HEK293 (cell line): ENCODE measurements at regions not wholly inside any gene's neighbourhood (a gene's known extent, or its start where the extent isn't known, plus 50 kb on each side); places are given as distances from the start of the nearest gene placed in this dataset.

Experiments used
- CTCF ChIA-PET: fragments of 350-600 bp; formaldehyde crosslinking; extraction: SDS; loops from one replicate; lab custom pipeline; 2021; ENCODE audit warnings: antibody characterized with exemption; lab: Yijun Ruan, JAX
- POLR2A ChIA-PET: fragments of 300-600 bp; formaldehyde crosslinking; extraction: SDS; loops from one replicate; lab custom pipeline; 2020; ENCODE audit warnings: antibody characterized with exemption, inconsistent platforms; lab: Yijun Ruan, JAX
- H3K27ac ChIP-seq: fragments of 200-500 bp; sonication (Bioruptor generic); 2 replicates; pipeline ENCODE4 v1.5.1; 2014; ENCODE audit warnings: low read depth, low read length, control low read depth, inconsistent platforms; ENCODE audit errors: extremely low read depth
- H3K36me3 ChIP-seq, 2 experiments: fragments of 200-500 bp in 1 of 2; sonication (Bioruptor generic) in 1 of 2; 1 replicate in 1 of 2; 2 replicates in 1 of 2; pipeline ENCODE4 v1.5.1; 2014 to 2017; ENCODE audit warnings: inconsistent platforms in 2 of 2, low read length in 2 of 2; ENCODE audit not compliant: control insufficient read depth in 2 of 2, insufficient read depth in 1 of 2
- H3K4me1 ChIP-seq: fragments of 200-500 bp; sonication (Bioruptor generic); 2 replicates; pipeline ENCODE4 v1.5.1; 2014; ENCODE audit warnings: mild to moderate bottlenecking, low read length, inconsistent platforms; ENCODE audit not compliant: control insufficient read depth, insufficient read depth
- H3K4me3 ChIP-seq: 2 replicates; pipeline ENCODE4 v1.5.1; 2011; ENCODE audit warnings: low read depth, mild to moderate bottlenecking, control low read depth, low read length, moderate library complexity
- H3K9me3 ChIP-seq: fragments of 200-500 bp; sonication (Bioruptor generic); 2 replicates; pipeline ENCODE4 v1.5.1; 2014; ENCODE audit warnings: low read depth, low read length, inconsistent platforms; ENCODE audit not compliant: control insufficient read depth, insufficient read depth
- HOXA7 ChIP-seq: sonication (generic); formaldehyde crosslinking; IDR thresholded peaks from 2 replicates; pipeline ENCODE4 v1.8.1; 2022; ENCODE audit warnings: missing genetic modification reagents, borderline replicate concordance
- HOXC10 ChIP-seq: sonication (generic); formaldehyde crosslinking; IDR thresholded peaks from 2 replicates; pipeline ENCODE4 v1.8.1; 2023; ENCODE audit warnings: mild to moderate bottlenecking, missing genetic modification reagents
- KLF1 ChIP-seq: fragments of 450-650 bp; formaldehyde crosslinking; IDR thresholded peaks from 2 replicates; pipeline ENCODE4 v1.5.1; 2016; ENCODE audit warnings: missing biosample characterization, missing genetic modification characterization
- SALL2 ChIP-seq: fragments of 450-650 bp; formaldehyde crosslinking; IDR thresholded peaks from 2 replicates; pipeline ENCODE4 v1.5.0; 2017; ENCODE audit warnings: missing biosample characterization, mild to moderate bottlenecking, missing genetic modification characterization, borderline replicate concordance
- ZBTB1 ChIP-seq: fragments of 450-650 bp; formaldehyde crosslinking; IDR thresholded peaks from 2 replicates; pipeline ENCODE4 v1.5.1; 2016; ENCODE audit warnings: missing biosample characterization, missing genetic modification characterization
- ZBTB8A ChIP-seq: fragments of 450-650 bp; formaldehyde crosslinking; IDR thresholded peaks from 2 replicates; pipeline ENCODE4 v1.5.1; 2016; ENCODE audit warnings: missing biosample characterization, missing genetic modification characterization
- ZFP41 ChIP-seq: fragments of 450-650 bp; formaldehyde crosslinking; IDR thresholded peaks from 2 replicates; pipeline ENCODE4 v1.5.1; 2016; ENCODE audit warnings: missing biosample characterization, missing genetic modification characterization, borderline replicate concordance
- ZNF140 ChIP-seq: fragments of 450-650 bp; formaldehyde crosslinking; IDR thresholded peaks from 2 replicates; pipeline ENCODE4 v1.5.1; 2016; ENCODE audit warnings: missing biosample characterization, missing genetic modification characterization
- ZNF146 ChIP-seq: fragments of 450-650 bp; formaldehyde crosslinking; IDR thresholded peaks from 2 replicates; pipeline ENCODE4 v1.5.1; 2016; ENCODE audit warnings: missing biosample characterization, missing genetic modification characterization
- ZNF18 ChIP-seq: fragments of 450-650 bp; formaldehyde crosslinking; IDR thresholded peaks from 2 replicates; pipeline ENCODE4 v1.5.1; 2016; ENCODE audit warnings: missing biosample characterization, missing genetic modification characterization
- ZNF248 ChIP-seq: fragments of 450-650 bp; formaldehyde crosslinking; IDR thresholded peaks from 2 replicates; pipeline ENCODE4 v1.5.1; 2017; ENCODE audit warnings: missing biosample characterization, missing genetic modification characterization
- ZNF302 ChIP-seq: fragments of 450-650 bp; formaldehyde crosslinking; IDR thresholded peaks from 2 replicates; pipeline ENCODE4 v1.5.1; 2016; ENCODE audit warnings: missing biosample characterization, missing genetic modification characterization, low read depth
- ZNF324 ChIP-seq: fragments of 450-650 bp; formaldehyde crosslinking; IDR thresholded peaks from 2 replicates; pipeline ENCODE4 v1.5.1; 2016; ENCODE audit warnings: missing biosample characterization, missing genetic modification characterization
- ZNF394 ChIP-seq: fragments of 450-650 bp; formaldehyde crosslinking; IDR thresholded peaks from 2 replicates; pipeline ENCODE4 v1.5.1; 2016; ENCODE audit warnings: missing biosample characterization, missing genetic modification characterization, mild to moderate bottlenecking, moderate library complexity, borderline replicate concordance
- ZNF544 ChIP-seq: fragments of 450-650 bp; formaldehyde crosslinking; IDR thresholded peaks from 2 replicates; pipeline ENCODE4 v1.5.0; 2017; ENCODE audit warnings: missing biosample characterization, missing genetic modification characterization
- ZNF610 ChIP-seq: fragments of 450-650 bp; formaldehyde crosslinking; IDR thresholded peaks from 2 replicates; pipeline ENCODE4 v1.5.1; 2016; ENCODE audit warnings: missing biosample characterization, missing genetic modification characterization, borderline replicate concordance
- ZNF654 ChIP-seq: fragments of 450-650 bp; formaldehyde crosslinking; IDR thresholded peaks from 2 replicates; pipeline ENCODE4 v1.5.1; 2016; ENCODE audit warnings: low read depth, missing biosample characterization, missing genetic modification characterization
- ZNF658 ChIP-seq: fragments of 450-650 bp; formaldehyde crosslinking; IDR thresholded peaks from 2 replicates; pipeline ENCODE4; 2016; ENCODE audit warnings: missing biosample characterization, missing genetic modification characterization
- ZNF747 ChIP-seq: fragments of 450-650 bp; formaldehyde crosslinking; IDR thresholded peaks from 2 replicates; pipeline ENCODE4 v1.5.1; 2016; ENCODE audit warnings: missing biosample characterization, missing genetic modification characterization
- ZNF776 ChIP-seq: fragments of 450-650 bp; formaldehyde crosslinking; IDR thresholded peaks from 2 replicates; pipeline ENCODE4 v1.5.0; 2017; ENCODE audit warnings: missing biosample characterization, missing genetic modification characterization, borderline replicate concordance
- ZNF837 ChIP-seq: fragments of 450-650 bp; formaldehyde crosslinking; IDR thresholded peaks from 2 replicates; pipeline ENCODE4 v1.5.1; 2016; ENCODE audit warnings: missing biosample characterization, missing genetic modification characterization
- TF ChIP-seq, protein P1 (sequence below): fragments of 450-650 bp; IDR thresholded peaks from 2 replicates; pipeline ENCODE4 v1.5.1; 2018; ENCODE audit warnings: missing biosample characterization, mild to moderate bottlenecking, missing genetic modification characterization
- TF ChIP-seq, protein P2 (sequence below): fragments of 450-650 bp; formaldehyde crosslinking; conservative IDR thresholded peaks from 2 replicates; pipeline ENCODE4 v1.5.1; 2016; ENCODE audit warnings: low read depth, missing biosample characterization, missing genetic modification characterization
- TF ChIP-seq, protein P3 (sequence below): fragments of 450-650 bp; formaldehyde crosslinking; IDR thresholded peaks from 2 replicates; pipeline ENCODE4 v1.5.1; 2016; ENCODE audit warnings: missing biosample characterization, missing genetic modification characterization
- TF ChIP-seq, protein P4 (sequence below): fragments of 450-650 bp; formaldehyde crosslinking; conservative IDR thresholded peaks from 2 replicates; pipeline ENCODE4 v1.5.1; 2016; ENCODE audit warnings: low read depth, missing biosample characterization, missing genetic modification characterization

DNA sequence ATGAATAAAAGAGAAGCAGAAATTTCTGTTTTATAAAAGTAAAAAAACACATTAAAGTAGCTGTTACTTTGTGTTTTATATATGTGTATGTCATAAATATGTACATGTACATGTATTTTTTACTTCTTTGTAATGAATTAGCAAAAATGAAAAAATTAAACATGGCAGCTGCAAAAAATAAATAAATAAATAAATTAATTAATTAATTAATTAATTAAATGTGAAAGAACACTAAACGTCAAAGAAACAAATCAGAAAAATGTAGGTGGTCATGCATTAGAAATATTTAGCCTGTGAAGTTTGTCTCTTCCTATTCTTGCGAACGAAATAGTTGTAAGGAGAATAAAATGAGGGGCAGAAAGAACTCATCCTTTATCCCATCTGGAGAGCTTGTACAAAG lies 357.0 kb downstream of the ZIC4 start:
- Histone ChIP-seq H3K4me1 (no peaks in the 10 kb centered on the region), H3K36me3 (no peaks in the 10 kb centered on the region), H3K27ac (no peak overlapping the region), H3K9me3 (no peaks in the 10 kb centered on the region), H3K4me3 (no peak overlapping the region)
- CTCF ChIA-PET: no interaction called here
- POLR2A ChIA-PET: no interaction called here
- TF ChIP-seq ZNF747 (no peak), KLF1 (tag by site-specific recombination) (no peak), ZNF610 (no peak), ZBTB8A (tag by site-specific recombination) (no peak), ZNF324 (no peak), ZNF140 (tag by site-specific recombination) (no peak; the same call in 1 of the 2 replicates), ZFP41 (tag by site-specific recombination) (no peak), ZNF146 (tag by site-specific recombination) (no peak), ZNF544 (tag by site-specific recombination) (no peak), ZNF248 (no peak), HOXA7 (CRISPR knock-in tag) (no peak), ZBTB1 (tag by site-specific recombination) (no peak), ZNF302 (tag by site-specific recombination) (no peak), ZNF658 (tag by site-specific recombination) (no peak), HOXC10 (CRISPR knock-in tag) (no peak), ZNF18 (tag by site-specific recombination) (no peak), ZNF654 (0 out of 2 replicates have a peak, but pooled peaks have one; percentile 24), ZNF837 (tag by site-specific recombination) (no peak), ZNF394 (tag by site-specific recombination) (peak; percentile 59; the same call in 1 of the 2 replicates), ZNF776 (tag by site-specific recombination) (no peak), SALL2 (no peak)
- TF ChIP-seq, protein P1, sequence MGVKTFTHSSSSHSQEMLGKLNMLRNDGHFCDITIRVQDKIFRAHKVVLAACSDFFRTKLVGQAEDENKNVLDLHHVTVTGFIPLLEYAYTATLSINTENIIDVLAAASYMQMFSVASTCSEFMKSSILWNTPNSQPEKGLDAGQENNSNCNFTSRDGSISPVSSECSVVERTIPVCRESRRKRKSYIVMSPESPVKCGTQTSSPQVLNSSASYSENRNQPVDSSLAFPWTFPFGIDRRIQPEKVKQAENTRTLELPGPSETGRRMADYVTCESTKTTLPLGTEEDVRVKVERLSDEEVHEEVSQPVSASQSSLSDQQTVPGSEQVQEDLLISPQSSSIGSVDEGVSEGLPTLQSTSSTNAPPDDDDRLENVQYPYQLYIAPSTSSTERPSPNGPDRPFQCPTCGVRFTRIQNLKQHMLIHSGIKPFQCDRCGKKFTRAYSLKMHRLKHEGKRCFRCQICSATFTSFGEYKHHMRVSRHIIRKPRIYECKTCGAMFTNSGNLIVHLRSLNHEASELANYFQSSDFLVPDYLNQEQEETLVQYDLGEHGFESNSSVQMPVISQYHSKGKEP (tag by site-specific recombination): no peak
- TF ChIP-seq, protein P2, sequence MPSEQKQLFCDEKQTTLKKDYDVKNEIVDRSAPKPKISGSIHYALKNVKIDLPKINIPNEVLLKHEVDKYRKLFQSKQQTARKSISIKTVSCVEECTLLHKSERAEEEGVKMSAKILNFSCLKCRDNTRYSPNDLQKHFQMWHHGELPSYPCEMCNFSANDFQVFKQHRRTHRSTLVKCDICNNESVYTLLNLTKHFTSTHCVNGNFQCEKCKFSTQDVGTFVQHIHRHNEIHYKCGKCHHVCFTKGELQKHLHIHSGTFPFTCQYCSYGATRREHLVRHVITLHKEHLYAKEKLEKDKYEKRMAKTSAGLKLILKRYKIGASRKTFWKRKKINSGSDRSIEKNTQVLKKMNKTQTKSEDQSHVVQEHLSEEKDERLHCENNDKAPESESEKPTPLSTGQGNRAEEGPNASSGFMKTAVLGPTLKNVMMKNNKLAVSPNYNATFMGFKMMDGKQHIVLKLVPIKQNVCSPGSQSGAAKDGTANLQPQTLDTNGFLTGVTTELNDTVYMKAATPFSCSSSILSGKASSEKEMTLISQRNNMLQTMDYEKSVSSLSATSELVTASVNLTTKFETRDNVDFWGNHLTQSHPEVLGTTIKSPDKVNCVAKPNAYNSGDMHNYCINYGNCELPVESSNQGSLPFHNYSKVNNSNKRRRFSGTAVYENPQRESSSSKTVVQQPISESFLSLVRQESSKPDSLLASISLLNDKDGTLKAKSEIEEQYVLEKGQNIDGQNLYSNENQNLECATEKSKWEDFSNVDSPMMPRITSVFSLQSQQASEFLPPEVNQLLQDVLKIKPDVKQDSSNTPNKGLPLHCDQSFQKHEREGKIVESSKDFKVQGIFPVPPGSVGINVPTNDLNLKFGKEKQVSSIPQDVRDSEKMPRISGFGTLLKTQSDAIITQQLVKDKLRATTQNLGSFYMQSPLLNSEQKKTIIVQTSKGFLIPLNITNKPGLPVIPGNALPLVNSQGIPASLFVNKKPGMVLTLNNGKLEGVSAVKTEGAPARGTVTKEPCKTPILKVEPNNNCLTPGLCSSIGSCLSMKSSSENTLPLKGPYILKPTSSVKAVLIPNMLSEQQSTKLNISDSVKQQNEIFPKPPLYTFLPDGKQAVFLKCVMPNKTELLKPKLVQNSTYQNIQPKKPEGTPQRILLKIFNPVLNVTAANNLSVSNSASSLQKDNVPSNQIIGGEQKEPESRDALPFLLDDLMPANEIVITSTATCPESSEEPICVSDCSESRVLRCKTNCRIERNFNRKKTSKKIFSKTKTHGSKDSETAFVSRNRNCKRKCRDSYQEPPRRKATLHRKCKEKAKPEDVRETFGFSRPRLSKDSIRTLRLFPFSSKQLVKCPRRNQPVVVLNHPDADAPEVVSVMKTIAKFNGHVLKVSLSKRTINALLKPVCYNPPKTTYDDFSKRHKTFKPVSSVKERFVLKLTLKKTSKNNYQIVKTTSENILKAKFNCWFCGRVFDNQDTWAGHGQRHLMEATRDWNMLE (tag by site-specific recombination): peak; percentile 51; the same call in 1 of the 2 replicates
- TF ChIP-seq, protein P3, sequence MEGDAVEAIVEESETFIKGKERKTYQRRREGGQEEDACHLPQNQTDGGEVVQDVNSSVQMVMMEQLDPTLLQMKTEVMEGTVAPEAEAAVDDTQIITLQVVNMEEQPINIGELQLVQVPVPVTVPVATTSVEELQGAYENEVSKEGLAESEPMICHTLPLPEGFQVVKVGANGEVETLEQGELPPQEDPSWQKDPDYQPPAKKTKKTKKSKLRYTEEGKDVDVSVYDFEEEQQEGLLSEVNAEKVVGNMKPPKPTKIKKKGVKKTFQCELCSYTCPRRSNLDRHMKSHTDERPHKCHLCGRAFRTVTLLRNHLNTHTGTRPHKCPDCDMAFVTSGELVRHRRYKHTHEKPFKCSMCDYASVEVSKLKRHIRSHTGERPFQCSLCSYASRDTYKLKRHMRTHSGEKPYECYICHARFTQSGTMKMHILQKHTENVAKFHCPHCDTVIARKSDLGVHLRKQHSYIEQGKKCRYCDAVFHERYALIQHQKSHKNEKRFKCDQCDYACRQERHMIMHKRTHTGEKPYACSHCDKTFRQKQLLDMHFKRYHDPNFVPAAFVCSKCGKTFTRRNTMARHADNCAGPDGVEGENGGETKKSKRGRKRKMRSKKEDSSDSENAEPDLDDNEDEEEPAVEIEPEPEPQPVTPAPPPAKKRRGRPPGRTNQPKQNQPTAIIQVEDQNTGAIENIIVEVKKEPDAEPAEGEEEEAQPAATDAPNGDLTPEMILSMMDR (tag by site-specific recombination): no peak
- TF ChIP-seq, protein P4, sequence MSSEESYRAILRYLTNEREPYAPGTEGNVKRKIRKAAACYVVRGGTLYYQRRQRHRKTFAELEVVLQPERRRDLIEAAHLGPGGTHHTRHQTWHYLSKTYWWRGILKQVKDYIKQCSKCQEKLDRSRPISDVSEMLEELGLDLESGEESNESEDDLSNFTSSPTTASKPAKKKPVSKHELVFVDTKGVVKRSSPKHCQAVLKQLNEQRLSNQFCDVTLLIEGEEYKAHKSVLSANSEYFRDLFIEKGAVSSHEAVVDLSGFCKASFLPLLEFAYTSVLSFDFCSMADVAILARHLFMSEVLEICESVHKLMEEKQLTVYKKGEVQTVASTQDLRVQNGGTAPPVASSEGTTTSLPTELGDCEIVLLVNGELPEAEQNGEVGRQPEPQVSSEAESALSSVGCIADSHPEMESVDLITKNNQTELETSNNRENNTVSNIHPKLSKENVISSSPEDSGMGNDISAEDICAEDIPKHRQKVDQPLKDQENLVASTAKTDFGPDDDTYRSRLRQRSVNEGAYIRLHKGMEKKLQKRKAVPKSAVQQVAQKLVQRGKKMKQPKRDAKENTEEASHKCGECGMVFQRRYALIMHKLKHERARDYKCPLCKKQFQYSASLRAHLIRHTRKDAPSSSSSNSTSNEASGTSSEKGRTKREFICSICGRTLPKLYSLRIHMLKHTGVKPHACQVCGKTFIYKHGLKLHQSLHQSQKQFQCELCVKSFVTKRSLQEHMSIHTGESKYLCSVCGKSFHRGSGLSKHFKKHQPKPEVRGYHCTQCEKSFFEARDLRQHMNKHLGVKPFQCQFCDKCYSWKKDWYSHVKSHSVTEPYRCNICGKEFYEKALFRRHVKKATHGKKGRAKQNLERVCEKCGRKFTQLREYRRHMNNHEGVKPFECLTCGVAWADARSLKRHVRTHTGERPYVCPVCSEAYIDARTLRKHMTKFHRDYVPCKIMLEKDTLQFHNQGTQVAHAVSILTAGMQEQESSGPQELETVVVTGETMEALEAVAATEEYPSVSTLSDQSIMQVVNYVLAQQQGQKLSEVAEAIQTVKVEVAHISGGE (tag by site-specific recombination): peak; percentile 31; the same call in 1 of the 2 replicates
